GM20431 (cell line): ENCODE measurements at regions not wholly inside any gene's neighbourhood (a gene's known extent, or its start where the extent isn't known, plus 50 kb on each side); places are given as distances from the start of the nearest gene placed in this dataset.

Source experiments
- in situ Hi-C: fragments of 300-500 bp; cut with MseI, MboI; formaldehyde crosslinking; loops from one replicate; pipeline ENCODE4 v1.15.0; 2020; ENCODE audit warnings: low sequenced_read_pairs; ENCODE audit not compliant: unreplicated experiment

- in situ Hi-C loops: no loop called here
Observed at GRCh38 chr6:74656453-74656852, 549.4 kb downstream of the COL12A1 start.

DNA sequence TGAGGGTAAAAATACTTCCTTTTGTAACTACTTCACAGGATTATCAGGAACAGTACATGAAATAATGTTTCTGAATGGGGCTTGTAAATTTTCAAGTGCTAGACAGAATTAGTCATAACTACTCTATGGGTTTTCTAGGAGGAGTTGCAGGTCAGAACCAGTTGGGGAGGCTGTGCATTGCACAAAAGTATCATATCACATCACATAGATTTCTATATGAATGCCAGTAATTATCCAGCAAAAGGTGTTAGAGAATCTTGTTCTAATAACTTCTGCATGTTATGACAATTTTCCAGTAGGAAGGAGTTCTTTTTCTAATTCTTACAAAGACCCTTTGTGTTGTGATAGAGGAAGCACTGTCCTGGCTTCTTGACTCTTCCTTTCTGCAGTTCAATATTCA lies 551.6 kb downstream of the COL12A1 start:
- in situ Hi-C loops: no loop called here

DNA sequence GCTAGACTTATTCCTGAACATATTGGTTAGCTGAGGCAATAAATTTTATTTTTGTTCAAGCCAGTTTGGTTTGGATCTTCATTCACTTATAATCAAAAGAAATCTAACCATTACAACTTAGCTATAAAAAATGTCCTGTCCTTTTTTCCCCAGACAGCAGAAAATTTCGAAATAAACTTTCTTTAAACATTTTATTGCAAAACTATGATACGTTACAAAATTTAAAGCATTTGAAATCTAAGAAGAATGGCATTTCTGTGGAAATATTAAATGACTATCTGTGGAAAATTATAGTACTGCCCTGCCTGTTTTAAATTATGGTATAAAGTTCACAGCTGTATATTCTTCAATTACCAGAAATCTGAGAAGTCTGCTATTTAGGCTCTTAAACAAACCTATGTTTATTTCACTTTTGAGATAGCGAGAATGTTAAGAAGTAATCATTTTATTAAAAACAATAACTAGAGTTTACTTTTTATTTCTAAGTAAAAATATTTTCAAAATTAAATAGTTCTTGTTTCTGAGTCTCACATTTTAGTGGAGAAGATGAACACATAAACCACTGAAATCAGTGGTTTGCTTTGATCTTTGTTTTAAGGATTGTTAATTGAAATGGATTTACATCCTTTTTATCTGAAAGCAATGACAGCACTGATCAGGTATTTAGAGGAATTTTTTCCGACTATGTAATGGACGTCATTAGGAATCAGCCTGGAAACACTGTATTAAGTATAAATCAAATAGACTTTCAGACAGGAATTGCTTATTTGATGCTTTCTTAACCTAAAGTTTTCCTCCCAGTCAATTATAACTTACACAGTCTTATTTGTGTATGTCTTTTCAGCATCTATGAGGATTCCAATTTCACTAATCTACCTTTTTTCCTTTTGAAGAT lies 553.7 kb downstream of the COL12A1 start:
- in situ Hi-C loops: no loop called here

DNA sequence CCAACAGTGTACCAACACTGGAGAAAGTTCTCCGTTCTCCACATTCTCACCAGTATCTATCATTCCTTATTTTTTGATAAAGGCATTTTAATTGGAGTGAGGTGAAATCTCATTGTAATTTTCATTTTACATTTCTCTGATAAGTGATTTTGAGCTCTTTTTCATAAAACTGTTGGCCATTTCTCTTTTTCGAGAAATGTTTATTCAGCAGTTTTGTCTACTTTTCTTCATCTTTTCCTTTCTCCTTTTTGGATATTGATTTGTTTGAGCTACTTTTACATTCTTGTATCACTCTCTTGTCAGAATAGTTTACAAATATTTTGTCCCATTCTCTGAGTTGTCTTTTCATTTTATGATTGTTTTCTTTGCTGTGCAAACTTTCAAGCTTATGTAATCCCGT lies 555.2 kb downstream of the COL12A1 start:
- in situ Hi-C loops: no loop called here

DNA sequence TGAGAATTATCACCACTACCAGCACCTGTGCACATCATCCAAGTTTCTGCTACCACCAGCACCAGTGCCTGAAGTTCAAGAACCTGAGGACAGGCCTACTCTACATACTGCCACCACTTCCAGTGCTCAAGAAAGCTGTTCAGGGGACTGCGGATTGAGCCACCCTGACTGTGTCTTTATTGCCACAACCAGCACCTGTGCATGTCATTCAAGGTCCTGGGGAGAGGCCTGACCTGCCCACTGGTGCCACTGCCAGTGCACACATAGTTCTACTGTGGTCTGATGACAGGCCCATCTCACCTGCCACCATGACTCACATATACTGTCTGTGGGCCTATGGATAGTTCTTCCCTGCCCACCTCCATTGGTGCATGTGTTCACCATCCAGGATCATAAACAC lies 559.4 kb downstream of the COL12A1 start:
- in situ Hi-C loops: no loop called here

DNA sequence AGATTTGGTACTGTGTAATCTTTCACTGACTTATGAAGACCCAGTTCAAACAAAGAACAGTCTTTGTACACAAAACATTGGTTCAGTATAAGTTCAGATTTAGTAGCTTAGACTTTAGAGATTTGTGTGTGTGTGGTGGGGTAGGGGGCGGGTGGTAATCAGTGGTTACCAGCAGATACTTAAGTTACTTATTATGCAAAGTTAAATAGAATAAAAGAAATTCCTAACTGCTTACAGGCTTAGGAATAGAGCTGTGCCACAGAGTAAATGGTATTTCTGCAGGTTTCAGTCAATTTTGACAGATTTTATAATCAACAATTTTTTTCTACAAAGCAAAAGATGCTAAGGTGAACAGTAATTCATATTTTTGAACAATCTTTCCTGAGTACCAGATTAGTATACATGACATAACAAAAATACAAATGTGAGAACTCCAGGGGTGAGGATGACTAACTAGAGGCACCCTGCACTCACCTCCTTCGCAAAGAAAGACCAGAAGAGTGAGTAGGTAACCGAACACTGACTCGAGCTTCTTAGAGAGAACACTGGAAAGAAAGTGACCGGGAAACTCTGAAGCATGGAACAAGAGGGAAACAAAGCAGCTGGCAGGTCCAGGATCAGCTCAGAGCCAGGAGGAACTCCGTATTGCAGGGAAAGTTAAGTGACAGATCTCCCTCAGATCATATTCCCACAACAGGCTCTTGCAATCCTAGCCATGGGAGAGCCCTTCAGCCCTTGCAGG lies 560.6 kb downstream of the COL12A1 start:
- in situ Hi-C loops: no loop called here

- in situ Hi-C loops: no loop called here
Observed at GRCh38 chr6:74642101-74642500, 563.8 kb downstream of the COL12A1 start.

- in situ Hi-C loops: no loop called here
Observed at GRCh38 chr6:74638412-74638811, 567.4 kb downstream of the COL12A1 start.

GRCh38 chr6:74632196-74632875 lies 573.5 kb downstream of the COL12A1 start:
- in situ Hi-C loops: no loop called here

DNA sequence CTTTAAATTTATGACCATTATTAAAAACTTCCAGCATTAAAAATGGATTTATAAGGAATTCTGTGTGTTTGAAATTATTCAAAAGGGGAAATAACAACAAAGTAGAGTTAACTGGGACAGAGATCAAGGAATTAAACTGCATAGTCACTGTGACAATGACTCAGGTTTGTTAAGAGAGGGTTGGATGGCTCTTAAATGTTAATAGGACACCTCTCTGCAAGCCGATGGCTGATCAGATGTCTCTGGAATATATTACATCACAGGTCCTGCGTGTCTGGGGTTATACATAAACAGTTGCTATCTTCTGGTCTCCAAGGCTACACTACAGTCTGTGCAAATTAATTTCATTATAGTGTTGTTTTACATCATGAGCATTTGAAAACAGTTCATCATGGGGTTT lies 574.3 kb downstream of the COL12A1 start:
- in situ Hi-C loops: no loop called here

DNA sequence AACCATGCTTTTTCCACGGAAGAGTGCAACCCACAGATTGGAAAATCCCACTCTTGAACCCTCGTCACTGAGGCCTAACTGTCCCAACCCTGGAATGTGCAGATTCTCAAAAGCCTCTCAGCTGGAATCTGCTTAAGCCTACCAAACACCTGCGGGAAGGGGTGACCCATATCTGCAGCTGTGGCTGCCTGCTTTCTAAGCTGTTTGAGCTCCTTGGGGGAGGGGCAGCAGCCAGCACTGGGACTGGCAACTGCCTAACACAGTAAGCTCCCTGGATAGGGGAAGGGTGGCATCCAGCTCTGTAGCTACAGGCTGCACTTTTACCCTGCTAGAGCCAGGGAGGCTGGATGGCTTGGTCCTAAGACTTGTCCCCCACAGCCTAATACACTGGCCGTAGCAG lies 579.6 kb downstream of the COL12A1 start:
- in situ Hi-C loops: no loop called here

DNA sequence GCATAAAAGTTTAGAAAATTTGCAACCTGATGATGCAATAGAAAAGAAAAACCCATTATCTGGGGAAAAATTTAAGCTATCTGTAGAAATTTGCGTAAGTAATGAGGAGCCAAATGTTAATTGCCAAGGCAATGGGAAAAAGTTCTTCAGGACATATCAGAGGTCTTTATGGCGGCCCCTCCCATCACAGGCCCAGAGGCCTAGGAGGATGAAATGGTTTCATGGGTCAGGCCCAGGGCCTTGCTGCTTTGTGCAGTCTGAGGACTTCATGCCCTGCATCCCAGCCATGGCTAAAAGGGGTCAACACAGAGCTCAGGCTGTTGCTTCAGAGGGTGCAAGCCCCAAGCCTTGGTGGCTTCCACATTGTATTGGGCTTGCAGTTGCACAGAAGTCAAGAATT lies 582.8 kb downstream of the COL12A1 start:
- in situ Hi-C loops: no loop called here

GRCh38 chr6:74611220-74611619 lies 594.6 kb downstream of the COL12A1 start:
- in situ Hi-C loops: no loop called here

GRCh38 chr6:74610352-74610751 lies 595.5 kb downstream of the COL12A1 start:
- in situ Hi-C loops: no loop called here

- in situ Hi-C loops: no loop called here
Observed at GRCh38 chr6:74609871-74610270, 596.0 kb downstream of the COL12A1 start.

DNA sequence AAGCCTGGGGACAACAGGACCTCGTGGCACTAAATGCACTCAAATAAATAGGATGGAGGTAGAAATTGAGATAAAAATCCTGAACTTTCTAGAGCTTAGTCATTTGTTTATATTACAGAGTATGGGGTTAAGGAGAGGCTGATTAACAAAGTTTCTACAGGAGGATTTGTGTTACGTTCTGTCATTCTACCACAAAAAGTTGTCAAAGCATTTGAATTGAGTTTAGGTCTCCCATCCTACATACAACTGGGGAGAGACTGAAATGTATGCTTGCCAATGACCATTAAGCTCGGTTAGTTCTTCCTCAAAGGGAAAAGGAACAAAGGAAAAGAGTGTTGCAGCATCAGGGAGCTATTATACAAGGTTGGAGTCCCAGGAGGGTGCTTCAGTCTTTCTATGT lies 597.9 kb downstream of the COL12A1 start:
- in situ Hi-C loops: no loop called here

DNA sequence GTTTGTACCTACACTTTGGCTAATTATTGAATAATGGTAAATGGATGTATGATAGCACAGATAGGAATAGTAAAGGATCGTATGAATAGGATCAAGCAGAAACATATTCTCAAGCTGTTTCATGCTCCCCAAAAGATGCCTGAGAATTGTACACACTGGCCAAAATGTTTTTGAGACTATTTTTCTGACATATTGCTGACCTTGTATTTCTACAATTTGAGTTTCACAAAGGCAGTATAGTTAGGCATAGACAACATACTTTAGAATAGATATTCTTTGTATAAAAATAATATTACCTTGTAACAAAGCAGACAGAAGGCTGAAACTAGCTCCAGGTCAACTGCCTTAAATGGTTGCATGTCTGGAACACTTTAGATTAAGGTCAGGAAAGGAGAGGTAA lies 598.4 kb downstream of the COL12A1 start:
- in situ Hi-C loops: no loop called here

- in situ Hi-C loops: no loop called here
Observed at GRCh38 chr6:74606582-74607071, 599.2 kb downstream of the COL12A1 start.

GRCh38 chr6:74605922-74606581 lies 599.8 kb downstream of the COL12A1 start:
- in situ Hi-C loops: no loop called here

DNA sequence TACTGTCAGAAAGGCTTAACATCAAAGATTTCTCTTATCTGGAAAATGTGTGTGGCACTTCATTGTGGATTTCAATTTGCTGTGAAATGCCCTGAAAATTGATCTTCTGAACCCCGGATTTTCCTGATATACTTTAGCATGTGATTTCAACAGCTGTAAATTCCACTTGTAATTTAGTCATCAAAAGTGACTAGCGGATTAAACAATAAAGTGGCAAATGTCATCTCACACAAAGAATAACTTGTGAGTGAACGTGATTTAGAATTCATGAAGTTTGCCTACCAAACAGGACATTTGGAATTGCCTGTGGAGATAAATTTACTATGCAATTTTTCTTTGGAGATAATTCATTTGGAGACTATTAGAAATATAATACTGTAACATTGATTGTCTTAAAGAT lies 601.6 kb downstream of the COL12A1 start:
- in situ Hi-C loops: no loop called here
